ENCODE measurements at regions not wholly inside any gene's neighbourhood (a gene's known extent, or its start where the extent isn't known, plus 50 kb on each side); places are given as distances from the start of the nearest gene placed in this dataset.

DNA sequence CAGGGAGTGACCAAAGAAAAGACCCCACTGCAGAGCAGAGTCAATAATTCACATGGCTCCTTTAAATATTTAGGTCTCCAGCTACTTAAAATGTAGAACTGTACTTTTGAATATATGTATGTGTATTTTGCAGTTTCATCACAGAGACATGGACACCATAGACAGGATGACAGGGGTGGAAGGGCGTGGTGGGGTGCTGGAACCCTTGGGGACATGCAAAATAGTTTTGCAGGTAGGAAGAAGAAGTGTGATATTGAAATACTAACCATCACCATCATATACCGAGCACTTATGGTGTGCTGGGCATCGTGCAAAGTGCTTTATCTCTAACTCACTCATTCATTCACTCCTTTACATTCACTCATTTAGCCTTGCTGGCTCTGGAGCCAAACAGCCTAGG lies 72.5 kb upstream of the IGSF21 start:
- WGBS, 2 donors, result 77 to 81% methylated on average over 3 of the region's 3 CpGs
- TF ChIP-seq CTCF (IDR thresholded peaks at IDR 0.05), result no peak
- no peak for TF ChIP-seq POLR2A (IDR thresholded peaks at IDR 0.05)
- H3K9me3 ChIP-seq, result no peaks in the 10 kb centered on the region
- no peaks in the 10 kb centered on the region for H3K36me3 ChIP-seq
- peaks cover 0 to 15% of the 10 kb centered on the region in 2 donors for H3K27me3 ChIP-seq
- no peak overlapping the region for H3K4me3 ChIP-seq
- no peaks in the 10 kb centered on the region for H3K4me1 ChIP-seq
- no peak for DNase-seq (ENCODE audit: low spot score in 2 of 2)
- H3K27ac ChIP-seq, result no peak overlapping the region

DNA sequence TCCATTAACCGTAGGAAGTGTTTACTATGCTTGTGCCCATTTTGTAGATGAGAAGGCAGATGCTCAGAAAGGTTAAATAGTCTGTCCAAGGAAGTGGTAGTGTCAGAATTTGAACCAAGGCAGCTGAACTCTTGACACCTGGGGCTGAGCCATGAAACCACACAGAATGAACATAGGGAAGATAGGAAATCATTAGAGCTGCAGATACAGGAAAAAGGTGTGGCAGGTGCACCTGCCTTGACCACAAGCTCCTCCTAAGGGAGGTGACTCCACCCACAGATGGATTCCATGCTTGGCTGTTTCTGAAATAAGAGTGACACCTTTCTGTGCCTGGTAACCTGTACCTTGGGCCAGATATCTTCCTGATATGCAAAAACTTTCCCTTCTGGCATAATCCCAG lies 69.9 kb upstream of the IGSF21 start:
- H3K9me3 ChIP-seq, result no peaks in the 10 kb centered on the region
- WGBS, 2 donors, result 77 to 87% methylated on average over 1 of the region's 1 CpG
- no peak for DNase-seq (ENCODE audit: low spot score in 2 of 2)
- no peak overlapping the region for H3K4me3 ChIP-seq
- H3K27me3 ChIP-seq, result peaks cover 0 to 6% of the 10 kb centered on the region in 2 donors
- H3K36me3 ChIP-seq, result no peaks in the 10 kb centered on the region
- TF ChIP-seq CTCF (IDR thresholded peaks at IDR 0.05), result no peak
- no peak for TF ChIP-seq EP300 (IDR thresholded peaks at IDR 0.05)
- no peak for TF ChIP-seq POLR2A (IDR thresholded peaks at IDR 0.05)
- no peak overlapping the region for H3K27ac ChIP-seq
- no peaks in the 10 kb centered on the region for H3K4me1 ChIP-seq

- Histone ChIP-seq H3K4me3 (no peak overlapping the region), H3K27ac (no peak overlapping the region), H3K36me3 (no peaks in the 10 kb centered on the region), H3K4me1 (no peaks in the 10 kb centered on the region), H3K9me3 (no peaks in the 10 kb centered on the region), H3K27me3 (peaks cover 0 to 6% of the 10 kb centered on the region in 2 donors)
- DNase-seq (ENCODE audit: low spot score in 2 of 2), result no peak
- WGBS, 2 donors, result 74 to 79% methylated on average over 4 of the region's 4 CpGs
- TF ChIP-seq CTCF (IDR thresholded peaks at IDR 0.05) (no peak), POLR2A (IDR thresholded peaks at IDR 0.05) (no peak), EP300 (IDR thresholded peaks at IDR 0.05) (no peak)
These were observed 69.5 kb upstream of the IGSF21 start for GRCh38 chr1:18038051-18038450.

GRCh38 chr1:18039102-18039501 lies 68.5 kb upstream of the IGSF21 start:
- Histone ChIP-seq H3K27ac (no peak overlapping the region), H3K4me1 (no peaks in the 10 kb centered on the region), H3K4me3 (no peak overlapping the region), H3K36me3 (no peaks in the 10 kb centered on the region), H3K27me3 (peaks cover 0 to under 1% of the 10 kb centered on the region in 2 donors), H3K9me3 (no peaks in the 10 kb centered on the region)
- TF ChIP-seq EP300 (IDR thresholded peaks at IDR 0.05) (no peak), POLR2A (IDR thresholded peaks at IDR 0.05) (no peak), CTCF (IDR thresholded peaks at IDR 0.05) (no peak)
- DNase-seq (ENCODE audit: low spot score in 2 of 2), result no peak
- WGBS, 2 donors, result 70 to 93% methylated on average over 1 of the region's 1 CpG

DNA sequence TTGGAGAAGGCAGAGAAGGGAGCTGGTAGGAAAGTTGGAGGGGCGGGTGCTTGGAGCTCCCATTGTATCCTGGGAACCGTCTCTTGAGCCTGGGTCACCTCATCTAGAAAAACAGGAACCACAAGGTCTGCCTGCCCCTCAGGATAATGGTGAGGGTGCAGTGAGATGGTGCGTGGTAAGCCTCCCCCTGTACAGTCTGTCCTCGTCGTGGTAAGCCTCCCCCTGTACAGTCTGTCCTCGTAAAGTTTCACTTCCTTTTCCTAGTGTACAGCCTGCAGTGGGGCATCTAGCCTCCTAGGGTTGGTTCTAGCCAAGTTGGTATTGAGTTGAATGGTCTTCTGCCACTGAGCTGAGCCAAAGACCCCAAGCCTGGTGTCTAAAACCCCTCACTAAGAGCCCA lies 66.5 kb upstream of the IGSF21 start:
- no peak overlapping the region for H3K27ac ChIP-seq
- peak in 1 of 2 donors; percentile 17 for DNase-seq (ENCODE audit: low spot score in 2 of 2)
- no peaks in the 10 kb centered on the region for H3K4me1 ChIP-seq
- TF ChIP-seq POLR2A (IDR thresholded peaks at IDR 0.05) (no peak), EP300 (IDR thresholded peaks at IDR 0.05) (peak in 1 of 2 donors; percentile 60), CTCF (IDR thresholded peaks at IDR 0.05) (no peak)
- WGBS, 2 donors, result 61 to 65% methylated on average over 6 of the region's 6 CpGs
- H3K4me3 ChIP-seq, result no peak overlapping the region
- peaks cover 0 to 6% of the 10 kb centered on the region in 2 donors for H3K27me3 ChIP-seq
- no peaks in the 10 kb centered on the region for H3K36me3 ChIP-seq
- H3K9me3 ChIP-seq, result no peaks in the 10 kb centered on the region

Data from tibial nerve (tissue), 4 donors.